Renal cortical epithelial cell (primary cell): ENCODE measurements at regions not wholly inside any gene's neighbourhood (a gene's known extent, or its start where the extent isn't known, plus 50 kb on each side); places are given as distances from the start of the nearest gene placed in this dataset.
A peak's percentile ranks its signal among the peaks of the same experiment; 100 is the strongest.

Experiments used
- DNase-seq: peaks from one replicate; pipeline ENCODE4 v3.0.0-alpha.2; 2011; ENCODE audit warnings: low read depth

DNA sequence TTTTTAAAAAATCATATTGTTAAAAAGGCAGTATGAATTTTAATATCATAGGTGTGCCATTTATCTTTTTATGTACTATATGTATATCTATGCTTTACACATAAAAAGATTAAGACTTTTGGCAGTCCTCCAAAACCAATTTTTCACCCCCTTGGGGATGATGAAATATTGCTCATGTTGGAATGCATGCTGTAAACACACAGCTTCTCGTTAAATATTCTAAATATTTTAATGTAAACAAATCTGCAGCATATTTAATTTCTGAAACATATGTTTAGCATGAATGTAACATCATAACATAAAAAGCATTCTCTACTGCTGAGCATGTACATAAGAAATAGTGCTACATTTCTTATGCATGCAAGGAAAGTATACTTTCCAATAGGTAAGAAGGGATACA lies 484.3 kb upstream of the LRATD1 start:
- DNase-seq: no peak

DNA sequence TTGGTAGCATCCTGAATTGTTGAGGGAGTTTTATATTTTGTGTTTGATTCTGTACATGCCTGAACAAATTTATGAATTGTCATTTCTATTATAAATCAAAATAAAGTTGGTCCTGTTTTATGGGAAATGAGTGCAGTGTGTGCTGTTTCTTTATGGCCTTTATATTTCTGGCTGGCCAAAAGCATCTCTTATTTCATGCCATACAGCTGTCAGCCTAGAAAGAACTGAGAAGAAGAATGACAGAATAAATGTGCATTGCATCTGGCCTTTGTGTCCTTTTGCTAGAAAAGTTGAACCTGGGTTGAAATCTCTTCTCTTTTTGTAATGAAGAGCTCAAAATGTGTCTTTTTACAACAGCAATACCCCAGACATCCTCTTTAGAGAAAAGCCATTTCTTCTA lies 474.7 kb upstream of the LRATD1 start:
- no peak for DNase-seq

DNA sequence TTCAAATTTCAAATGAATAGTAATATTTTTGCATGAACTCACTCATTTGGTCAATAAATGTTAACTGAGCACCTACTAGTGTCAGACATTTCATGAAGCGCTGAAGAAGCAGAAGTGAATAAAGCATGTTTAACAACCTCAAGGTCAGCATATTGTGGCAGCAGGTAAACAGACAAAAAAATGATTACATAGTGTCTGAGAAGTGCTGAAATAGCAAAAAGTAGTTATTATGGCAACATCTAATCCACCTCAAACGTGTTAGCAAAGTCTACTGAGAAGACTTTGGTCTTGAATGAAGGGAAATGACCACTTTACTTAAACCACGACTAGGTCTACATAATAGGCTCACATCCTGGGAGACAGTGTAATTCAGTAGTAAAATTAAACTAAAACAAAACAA lies 452.2 kb upstream of the LRATD1 start:
- DNase-seq: no peak

DNA sequence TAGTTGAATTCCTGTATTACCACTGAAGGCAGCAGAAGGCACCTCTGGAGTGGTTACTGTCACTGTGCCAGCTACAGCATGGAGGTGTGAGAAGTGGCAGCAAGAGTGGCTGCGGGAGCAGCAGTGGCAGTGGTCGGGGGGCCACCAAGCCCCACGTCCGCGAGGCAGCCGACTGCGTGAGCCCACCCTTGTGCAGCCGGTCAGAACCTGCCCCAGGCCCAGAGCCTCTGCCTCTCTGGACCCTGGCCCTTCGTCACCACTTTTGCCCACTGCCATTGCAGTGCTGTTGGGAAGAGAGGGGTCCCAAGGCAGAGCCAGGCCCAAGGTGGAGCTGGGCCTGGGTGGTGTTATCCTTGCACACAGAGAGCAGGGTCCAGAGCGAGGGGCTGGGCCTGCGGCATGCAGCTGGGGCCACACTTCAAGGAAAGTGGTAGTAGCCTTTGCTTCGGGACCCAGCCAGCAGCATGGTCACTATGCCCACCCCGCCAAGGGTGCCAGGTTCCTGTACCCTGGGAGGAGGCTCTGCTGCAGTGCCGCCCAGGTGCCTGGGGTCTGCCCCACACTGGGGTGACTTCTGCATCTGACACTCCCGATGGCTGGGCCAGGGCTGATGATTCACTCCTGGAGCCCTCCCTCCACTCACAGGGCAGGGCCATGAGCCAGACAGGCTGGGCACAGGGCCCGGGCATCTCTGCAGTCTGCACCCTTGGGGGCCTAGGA lies 450.1 kb upstream of the LRATD1 start:
- no peak for DNase-seq

DNA sequence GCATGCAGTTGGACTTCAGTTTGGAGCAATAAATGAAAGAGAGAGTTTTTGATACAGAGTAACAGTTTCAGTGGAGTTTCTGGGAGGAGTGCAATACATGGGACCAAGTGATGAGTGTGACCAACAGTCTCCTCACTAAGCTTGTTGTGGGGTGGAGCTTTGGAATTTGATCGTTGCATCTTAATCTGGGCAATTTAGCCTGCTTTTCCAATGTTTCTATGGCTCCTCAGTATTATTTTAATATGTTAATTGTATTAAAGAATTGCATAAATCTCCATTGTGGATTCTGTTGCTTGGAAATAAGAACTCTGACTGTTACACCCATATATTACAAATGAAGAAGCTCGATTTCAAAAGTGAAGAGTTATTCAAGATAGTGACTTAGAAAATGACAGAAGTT lies 446.6 kb upstream of the LRATD1 start:
- no peak for DNase-seq

DNA sequence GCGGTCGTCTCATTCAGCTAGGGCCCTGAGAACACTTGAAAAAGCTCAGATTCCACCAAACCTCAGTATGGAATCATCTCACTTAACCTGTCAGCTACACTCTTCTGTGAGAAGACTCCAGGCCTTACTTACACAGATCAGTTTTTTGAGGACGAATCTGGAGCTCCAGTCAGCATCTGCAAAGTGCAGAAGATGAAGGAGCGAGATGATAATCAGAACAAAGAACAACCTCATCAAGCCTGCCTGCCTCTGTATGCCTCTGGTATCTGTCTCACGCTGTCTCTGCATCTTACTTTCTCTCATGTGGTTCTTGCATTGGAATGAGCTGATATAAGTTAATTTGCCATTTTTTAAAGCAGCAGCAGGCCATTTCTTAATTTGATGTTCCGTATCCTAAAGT lies 444.1 kb upstream of the LRATD1 start:
- DNase-seq: no peak

DNA sequence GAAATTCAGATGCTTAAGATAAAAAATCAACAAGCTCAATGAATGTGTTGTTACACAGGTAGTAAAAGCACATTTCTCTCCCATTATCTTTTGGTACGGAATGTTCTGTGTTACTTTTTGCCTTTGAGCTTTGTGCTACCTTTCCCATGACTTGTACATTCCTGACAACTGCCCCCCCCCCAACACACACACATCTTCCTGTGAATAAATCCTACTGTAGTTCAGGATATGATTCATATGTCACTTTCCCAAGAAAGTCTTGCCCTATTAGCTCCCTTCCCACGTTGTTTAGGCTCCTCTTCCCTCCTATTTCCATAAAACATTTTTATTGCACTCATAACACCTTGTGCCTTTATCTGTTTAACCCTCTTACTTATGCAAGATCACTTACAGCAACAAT lies 442.6 kb upstream of the LRATD1 start:
- DNase-seq: peak; percentile 65

DNA sequence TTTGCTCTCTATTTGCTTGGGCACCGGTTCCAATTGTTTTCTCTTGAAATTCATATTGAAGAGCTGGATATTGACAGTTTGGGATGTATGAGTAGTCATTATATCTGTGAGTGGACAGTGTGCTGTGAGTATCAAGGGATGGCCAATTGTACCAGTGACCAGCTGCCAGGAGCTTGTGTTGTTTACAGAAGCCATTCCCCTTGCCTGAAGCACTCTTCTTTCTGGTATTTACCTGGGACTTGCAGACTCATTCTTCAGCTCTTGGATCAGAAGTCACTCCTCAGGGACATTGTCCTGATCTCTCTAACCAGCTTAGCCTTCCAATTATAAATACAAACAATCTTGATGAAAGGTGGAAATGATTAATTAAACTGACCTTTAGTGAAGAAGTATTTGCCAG lies 438.3 kb upstream of the LRATD1 start:
- DNase-seq: no peak

DNA sequence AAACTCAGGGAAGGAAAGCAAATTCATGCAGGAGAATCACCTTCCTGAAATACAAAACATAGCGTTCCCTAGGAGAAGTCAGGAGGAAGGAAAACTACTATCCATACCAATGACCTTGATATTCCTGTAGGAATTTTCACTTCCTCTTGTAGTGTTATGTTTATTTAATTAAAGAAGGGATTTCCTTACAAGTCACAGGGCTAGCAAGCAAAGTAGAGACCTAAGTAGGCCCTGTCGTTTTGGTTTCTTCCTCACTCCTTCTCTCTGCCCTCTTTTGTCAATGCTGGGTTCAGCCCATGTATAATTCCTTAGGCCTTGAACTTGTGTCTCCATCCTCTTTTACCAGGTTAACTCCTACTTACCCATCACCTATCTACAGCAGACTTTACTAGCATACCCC lies 435.2 kb upstream of the LRATD1 start:
- no peak for DNase-seq

DNA sequence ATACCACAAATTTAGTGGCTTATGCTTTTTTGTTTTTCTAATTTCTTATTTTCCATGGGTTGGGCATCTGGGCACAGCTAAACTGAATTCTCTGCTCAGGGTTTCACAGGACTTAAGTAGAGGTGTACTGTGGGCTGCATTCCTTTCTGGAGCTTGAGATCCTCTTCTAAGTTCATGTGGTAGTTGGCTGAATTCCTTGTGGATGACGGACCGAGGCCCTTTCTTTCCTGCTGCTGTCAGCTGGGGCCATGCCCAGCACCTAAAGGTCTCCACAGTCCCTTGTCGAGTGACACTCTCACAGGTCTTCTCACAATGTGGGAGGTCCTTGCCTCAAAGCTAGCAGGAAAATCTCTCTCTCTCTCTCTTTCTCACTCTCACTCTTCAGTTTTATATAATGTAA lies 433.5 kb upstream of the LRATD1 start:
- DNase-seq: peak; percentile 21

DNA sequence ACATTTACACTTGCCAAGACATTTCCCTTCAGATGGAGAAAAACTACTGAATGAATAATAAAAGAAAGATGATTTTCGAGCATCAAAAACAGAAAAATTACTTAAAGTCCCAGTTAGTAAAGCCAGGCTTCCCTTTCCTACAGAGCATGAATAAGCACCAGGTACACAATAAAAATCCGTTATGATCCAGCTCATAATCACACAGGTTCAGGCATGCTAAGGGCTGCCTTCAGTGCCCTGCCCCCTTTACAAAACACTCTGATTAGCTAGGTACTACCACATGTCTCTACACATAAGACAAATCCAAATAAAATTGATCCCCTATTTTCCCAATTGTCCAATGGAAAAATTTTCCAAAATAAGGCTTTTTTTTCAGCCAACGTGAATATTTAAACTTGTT lies 413.2 kb upstream of the LRATD1 start:
- DNase-seq: no peak

DNA sequence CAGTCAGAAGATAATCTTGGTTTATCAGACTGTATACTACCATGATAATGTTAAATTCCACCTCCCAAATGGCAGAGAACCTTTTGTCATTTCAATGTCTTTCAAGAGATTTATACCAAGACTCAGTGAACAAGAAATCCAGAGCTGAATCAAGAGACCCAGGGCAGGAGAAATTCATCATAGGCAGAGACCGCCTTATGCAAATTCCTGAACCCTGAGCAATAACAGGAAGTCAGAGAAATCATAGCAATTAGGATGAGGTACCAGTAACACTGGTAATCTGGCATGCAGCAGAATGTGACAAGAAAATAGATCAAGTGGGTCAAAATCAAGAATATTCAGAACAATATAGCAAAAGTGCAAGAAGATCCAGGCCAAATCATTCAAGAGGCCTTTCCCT lies 412.4 kb upstream of the LRATD1 start:
- no peak for DNase-seq

DNA sequence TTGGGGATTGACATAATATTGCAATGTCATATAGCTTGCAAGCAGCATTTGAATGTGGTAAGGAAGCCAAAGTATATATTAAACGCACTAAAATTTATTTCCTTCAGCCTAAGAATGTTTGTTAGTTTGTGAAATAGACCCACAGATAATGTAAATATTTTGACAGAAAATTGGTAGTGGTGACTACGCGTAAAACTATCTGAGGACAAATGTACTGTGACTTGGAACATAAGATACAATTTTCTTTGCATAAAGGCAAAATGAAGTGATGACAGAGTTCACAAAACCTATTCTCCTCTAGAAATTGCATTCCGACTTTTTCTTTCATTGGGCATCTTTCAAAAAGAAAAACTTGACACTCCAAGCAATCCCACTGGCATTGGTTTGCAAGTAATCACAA lies 411.1 kb upstream of the LRATD1 start:
- no peak for DNase-seq

DNA sequence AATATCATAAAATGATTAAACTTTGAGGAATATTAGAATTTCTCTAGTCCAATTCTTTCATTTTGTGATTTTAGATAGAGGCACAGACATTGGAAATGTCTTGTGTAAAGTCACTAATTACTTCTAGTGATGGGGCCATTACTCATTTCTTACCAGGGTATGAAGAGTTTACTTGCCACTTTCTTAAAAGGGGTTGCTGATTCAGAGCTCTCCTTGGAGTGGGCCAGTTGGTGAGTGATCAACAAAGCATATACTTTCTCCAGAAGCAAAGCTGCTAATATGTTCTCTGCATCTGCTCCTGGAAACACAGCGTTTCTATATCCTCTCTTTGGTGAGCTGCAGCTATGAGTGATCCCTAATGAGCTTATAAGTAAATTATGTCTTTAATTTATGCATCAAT lies 408.9 kb upstream of the LRATD1 start:
- DNase-seq: no peak

DNA sequence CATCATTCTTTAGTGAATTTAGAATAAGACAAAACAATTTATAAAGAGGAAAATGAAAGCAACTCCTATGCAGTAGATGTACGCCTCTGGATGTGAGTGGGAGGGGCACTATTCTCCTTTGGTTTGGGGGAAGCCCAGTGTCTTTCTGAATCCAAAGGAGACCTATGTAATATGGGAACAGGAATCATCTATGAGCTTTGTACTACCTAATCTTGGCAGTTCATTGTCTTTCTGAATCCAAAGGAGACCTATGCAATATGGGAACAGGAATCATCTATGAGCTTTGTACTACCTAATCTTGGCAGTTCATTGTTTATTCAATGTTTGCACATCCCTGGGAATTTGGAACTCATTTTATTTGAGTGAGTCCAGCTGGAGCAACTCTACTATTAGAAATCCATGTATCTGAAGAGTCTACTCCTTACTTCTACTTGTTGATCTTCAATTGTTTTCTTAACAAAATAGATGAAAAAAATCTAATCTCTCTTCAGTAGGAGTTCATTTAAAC lies 401.1 kb upstream of the LRATD1 start:
- DNase-seq: no peak

DNA sequence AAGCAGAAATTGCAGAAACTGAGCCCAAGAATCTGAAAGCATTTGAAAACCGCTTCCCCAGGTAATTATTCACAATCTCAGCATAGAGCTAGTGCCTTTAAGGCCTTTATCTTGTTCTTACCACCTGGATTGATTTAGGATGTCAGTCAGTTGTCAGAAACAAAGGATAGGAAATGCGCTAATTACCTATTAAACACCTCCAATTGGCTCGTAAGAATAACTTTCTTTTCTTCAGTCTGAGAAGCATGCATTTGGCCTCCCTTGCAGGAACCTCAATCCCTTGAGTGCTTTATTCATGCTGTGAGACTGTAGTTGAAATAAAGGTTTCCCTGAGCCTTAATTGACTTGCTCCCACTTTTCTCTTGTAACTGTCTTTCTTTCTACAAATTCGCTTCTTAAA lies 400.3 kb upstream of the LRATD1 start:
- DNase-seq: no peak

DNA sequence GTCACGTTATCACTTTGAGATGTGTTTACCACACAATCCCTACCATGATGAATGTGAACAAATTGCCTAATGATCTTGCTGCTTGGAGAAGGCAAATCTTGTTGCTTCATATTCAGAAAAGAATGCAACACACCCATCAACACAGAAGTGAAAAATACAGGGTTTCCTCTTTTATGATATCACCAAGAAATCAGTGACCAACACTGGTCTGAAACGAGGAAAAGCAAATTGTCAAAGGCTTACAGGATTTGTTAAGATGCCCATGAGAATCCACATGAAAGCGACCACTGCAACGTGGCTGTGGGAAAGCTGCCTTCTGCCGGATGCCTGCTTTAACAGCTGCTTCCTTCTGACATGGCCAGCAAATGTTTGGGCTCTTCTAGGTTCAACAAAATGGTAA lies 397.6 kb upstream of the LRATD1 start:
- no peak for DNase-seq

DNA sequence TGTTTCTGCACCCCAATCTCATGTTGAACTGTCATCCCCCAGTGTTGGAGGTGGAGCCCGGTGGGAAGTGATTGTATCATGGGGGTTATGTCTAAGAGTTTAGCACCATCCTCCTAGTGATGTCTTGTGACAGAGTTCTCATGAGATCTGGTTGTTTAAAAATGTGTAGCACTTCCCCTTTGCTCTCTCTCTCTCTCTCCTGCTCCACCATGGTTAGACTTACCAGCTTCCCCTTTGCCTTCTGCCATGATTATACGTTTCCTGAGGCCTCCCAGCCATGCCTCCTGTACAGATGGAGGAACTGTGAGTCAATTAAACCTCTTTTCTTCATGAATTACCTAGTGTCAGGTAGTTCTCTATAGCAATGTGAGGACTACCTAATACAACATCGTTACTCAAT lies 396.9 kb upstream of the LRATD1 start:
- DNase-seq: no peak

DNA sequence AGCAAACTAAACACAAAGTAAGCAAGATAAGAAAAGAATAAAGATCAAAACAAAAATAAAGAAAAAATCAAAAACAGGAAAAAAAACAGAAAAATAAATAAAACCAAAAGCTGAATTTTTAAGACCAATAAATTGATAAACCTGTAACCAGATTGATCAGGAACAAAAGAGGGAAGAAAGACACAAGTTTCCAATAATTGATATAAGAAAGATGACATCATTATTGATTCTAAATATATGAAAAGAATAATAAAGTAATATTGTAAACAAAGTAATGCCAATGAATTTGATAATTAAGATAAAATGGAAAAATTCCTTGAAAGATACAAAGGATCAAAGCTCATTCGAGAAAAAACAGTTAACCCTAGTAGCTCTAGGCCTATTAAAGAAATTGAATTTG lies 394.6 kb upstream of the LRATD1 start:
- no peak for DNase-seq

DNA sequence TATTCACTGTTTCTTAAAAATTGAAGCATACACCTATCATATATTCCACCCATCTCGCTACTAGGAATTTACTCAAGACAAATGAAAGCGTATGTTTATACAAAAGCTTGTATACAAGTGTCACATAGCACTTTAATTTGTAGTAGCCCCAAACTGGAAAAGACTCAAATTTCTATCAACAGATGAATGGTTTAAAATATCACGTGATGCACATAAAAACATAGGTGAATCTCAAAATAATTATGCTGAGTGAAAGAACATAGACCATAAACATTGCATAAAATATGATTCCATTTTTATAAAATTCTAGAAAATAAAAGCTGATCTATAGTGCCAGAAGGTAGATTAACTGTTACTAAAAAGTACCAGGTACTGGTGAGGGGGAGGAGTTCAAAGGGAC lies 392.9 kb upstream of the LRATD1 start:
- DNase-seq: no peak

DNA sequence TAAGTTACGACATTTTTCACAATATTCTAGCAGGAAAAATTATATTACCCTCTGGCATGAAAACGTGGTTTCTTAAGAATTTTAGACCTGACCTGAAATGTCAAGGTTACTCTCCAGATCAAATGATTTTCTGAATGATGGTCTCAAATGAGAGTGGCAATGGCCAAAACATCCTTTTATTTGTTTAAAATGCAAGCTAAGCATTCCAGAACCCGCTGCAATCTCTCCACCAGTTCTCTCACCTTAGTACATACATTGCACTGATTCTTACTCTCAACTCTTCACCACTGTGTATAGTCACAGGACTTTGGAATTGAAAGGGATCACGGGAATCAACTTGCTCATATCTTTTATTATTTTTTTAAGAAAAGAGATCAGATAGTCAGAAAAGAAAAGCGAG lies 391.6 kb upstream of the LRATD1 start:
- DNase-seq: no peak

DNA sequence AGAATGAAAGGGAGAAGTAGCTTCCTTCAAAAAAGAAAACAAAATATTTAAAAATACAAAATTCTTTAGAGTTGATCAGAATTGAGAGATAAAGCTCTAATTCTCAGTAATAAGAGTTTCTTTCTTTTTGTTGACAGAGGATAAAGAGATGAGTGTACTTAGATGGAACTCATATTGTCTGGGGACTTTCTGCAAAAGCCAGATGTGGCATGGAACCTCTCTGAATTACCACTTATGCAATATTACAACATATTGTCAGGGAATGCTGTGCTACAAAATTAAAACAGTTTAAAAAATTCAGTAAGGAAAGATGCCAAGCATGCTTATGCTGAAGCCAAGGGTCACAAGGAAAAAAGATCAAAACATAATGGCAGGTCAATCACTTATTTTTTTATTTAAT lies 386.6 kb upstream of the LRATD1 start:
- DNase-seq: no peak

DNA sequence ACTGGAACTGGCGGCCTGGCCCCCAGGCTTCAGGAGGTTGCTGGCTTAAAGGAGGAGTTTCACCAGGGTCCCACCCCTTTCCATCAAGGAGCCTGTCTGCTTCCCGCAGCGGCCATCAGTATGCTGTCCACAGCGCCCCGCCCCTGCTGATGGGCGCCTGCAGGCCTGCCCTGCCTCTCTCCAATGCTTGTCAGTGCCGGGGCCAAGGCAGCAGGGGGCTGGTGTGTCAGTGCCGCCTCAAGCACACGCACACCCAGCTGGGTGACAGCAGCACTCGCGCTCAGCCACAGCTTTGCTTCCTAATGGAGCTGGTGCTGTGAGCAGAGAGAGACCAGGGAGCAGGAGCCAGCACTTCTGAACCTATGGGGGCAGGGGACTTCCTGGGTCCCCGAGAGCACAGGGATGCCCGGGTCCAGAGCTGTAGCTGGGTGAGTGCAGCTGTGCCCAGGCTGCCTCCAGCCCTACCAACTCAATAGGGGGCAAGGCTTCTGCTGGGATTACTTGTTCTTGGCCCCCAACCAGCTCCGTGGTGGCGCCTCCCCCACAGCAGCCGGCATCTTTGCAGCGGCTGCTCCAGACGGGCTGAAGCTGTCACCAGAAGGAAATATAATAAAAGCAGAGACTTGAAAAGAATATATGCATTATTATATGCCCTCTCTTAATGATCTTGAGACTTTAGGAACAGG lies 377.2 kb upstream of the LRATD1 start:
- no peak for DNase-seq

DNA sequence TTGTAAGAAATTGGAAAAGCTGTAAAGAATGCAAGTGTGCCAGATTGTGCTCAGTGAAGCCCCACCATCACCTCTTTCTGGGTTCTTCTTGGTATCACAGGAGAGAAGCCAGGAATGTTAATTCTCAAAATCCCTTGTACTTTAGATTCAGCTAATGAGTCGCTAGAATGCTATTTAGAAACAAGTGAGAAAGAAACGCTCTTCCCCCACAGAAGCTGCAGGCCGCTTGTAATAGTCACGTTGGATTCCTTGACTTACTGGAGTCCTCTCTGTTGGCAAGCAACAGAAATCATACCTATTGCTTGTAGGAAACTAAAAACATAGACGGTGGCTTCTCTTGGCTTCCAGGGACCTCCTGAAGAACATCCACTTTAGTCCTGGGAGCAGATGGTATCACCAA lies 375.6 kb upstream of the LRATD1 start:
- DNase-seq: peak; percentile 40
